ENCODE measurements at regions not wholly inside any gene's neighbourhood (a gene's known extent, or its start where the extent isn't known, plus 50 kb on each side); places are given as distances from the start of the nearest gene placed in this dataset.

- no peak overlapping the region for H3K27ac ChIP-seq
- TF ChIP-seq ZFX (IDR thresholded peaks at IDR 0.05), result no peak
- TF ChIP-seq, protein P1, sequence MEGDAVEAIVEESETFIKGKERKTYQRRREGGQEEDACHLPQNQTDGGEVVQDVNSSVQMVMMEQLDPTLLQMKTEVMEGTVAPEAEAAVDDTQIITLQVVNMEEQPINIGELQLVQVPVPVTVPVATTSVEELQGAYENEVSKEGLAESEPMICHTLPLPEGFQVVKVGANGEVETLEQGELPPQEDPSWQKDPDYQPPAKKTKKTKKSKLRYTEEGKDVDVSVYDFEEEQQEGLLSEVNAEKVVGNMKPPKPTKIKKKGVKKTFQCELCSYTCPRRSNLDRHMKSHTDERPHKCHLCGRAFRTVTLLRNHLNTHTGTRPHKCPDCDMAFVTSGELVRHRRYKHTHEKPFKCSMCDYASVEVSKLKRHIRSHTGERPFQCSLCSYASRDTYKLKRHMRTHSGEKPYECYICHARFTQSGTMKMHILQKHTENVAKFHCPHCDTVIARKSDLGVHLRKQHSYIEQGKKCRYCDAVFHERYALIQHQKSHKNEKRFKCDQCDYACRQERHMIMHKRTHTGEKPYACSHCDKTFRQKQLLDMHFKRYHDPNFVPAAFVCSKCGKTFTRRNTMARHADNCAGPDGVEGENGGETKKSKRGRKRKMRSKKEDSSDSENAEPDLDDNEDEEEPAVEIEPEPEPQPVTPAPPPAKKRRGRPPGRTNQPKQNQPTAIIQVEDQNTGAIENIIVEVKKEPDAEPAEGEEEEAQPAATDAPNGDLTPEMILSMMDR (conservative IDR thresholded peaks at IDR 0.05), result no peak
These were observed 136.4 kb upstream of the SALL4 start for GRCh38 chr20:51938559-51939258.

DNA sequence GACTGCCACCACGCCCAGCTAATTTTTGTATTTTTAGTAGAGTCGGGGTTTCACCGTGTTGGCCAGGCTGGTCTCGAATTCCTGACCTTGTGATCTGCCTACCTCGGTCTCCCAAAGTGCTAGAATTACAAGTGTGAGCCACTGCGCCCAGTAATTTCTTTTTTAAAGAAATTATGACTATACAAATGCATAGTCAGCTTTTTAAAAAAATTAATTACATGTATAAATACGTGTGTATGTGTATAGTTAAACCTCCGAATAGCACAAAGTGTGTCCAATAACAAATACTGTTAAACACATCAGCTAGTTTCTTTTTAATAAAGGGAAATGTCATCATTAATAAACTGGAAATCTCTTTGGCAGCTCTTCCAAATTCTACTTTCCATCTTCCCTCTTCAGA lies 135.5 kb upstream of the SALL4 start:
- H3K27ac ChIP-seq, result no peak overlapping the region

DNA sequence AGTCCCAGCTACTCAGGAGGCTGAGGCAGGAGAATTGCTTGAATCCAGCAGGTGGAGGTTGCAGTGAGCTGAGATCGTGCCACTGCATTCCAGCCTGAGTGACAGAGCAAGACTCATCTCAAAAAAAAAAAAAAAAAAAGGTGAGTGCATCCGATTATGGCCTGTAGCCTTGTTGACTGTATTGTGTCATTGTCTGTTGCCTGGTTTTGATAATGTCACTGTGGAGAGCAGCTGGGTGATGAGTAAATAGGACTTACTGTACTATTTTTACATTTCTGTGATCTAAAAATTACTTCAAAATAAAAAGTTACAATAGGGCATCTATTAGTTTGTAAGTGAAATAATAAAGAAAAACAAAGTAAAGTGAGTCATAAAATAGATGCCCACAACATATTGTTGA lies 134.1 kb upstream of the SALL4 start:
- TF ChIP-seq, protein P1 (conservative IDR thresholded peaks at IDR 0.05), result no peak
- no peak overlapping the region for H3K27ac ChIP-seq

More for the DNA sequence above, 135.5 kb upstream of the SALL4 start:
- TF ChIP-seq, protein P1 (conservative IDR thresholded peaks at IDR 0.05), result no peak
- no peak for TF ChIP-seq ZFX (IDR thresholded peaks at IDR 0.05)

GRCh38 chr20:51935003-51935358 lies 132.7 kb upstream of the SALL4 start:
- H3K27ac ChIP-seq, result no peak overlapping the region
- no peak for TF ChIP-seq ZFX (IDR thresholded peaks at IDR 0.05)
- TF ChIP-seq, protein P1 (conservative IDR thresholded peaks at IDR 0.05), result no peak

DNA sequence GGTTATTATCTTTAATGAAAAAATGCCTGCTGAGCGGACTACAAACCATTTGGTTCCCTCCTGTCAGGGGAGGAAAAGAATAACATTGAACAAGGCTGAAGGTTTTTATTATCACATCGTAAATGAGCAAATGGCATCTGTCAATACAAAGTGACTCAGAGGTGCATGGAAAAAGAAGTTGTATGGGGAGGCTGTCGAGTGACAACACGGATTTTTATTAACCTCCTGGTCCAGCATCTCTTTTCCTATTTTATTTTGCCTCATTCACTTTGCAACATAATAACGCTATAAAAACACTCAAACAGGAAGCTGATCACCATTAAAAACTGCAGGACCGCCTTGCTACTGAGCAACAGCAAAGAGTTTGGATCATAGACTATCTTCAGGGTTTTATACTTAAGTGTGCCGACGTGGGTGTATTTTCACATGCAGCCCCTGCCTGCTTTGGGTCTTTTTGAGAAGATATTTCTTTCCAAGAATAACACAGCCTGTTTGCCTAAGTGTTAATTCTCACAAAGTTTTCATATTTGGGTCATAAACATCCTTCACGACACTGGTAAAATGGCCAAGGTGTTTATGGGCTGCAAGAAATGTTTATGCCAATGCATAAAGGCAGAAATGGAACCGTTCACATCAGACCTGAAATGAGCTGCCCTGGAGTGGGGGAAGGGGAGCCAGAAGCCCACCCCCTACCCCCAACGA lies 132.1 kb upstream of the SALL4 start:
- TF ChIP-seq, protein P1 (conservative IDR thresholded peaks at IDR 0.05), result no peak
- TF ChIP-seq ZFX (IDR thresholded peaks at IDR 0.05), result no peak

GRCh38 chr20:51931371-51931781 lies 129.1 kb upstream of the SALL4 start:
- no peak overlapping the region for H3K27ac ChIP-seq
- TF ChIP-seq ZFX (IDR thresholded peaks at IDR 0.05), result no peak
- TF ChIP-seq, protein P1 (conservative IDR thresholded peaks at IDR 0.05), result no peak

More for the DNA sequence above, 132.1 kb upstream of the SALL4 start:
- H3K27ac ChIP-seq, result no peak overlapping the region

DNA sequence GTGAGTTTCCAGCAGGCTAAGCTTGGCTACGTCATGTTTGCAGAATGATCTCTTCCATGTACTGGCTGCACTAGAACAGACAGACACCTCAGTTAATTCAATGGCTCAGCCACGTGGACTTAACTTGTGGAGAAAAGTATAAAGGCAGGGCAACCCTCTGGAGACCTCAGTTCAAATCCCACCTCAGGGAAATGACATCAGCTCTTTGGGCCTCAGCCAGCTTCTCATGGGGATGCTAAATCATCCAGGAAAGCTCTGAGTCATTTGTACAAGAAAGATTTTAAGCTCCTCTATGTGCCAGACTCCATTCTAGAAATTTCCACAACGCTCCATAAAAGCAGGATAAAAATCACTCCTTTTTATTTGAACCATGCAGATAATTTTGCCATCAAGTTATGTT lies 128.5 kb upstream of the SALL4 start:
- TF ChIP-seq, protein P1 (conservative IDR thresholded peaks at IDR 0.05), result no peak
- TF ChIP-seq ZFX (IDR thresholded peaks at IDR 0.05), result no peak
- H3K27ac ChIP-seq, result no peak overlapping the region

Data from C4-2B (cell line).